PFSK-1 (cell line): ENCODE measurements at regions not wholly inside any gene's neighbourhood (a gene's known extent, or its start where the extent isn't known, plus 50 kb on each side); places are given as distances from the start of the nearest gene placed in this dataset.

ENCODE experiments used
- FOXP2 ChIP-seq: optimal IDR thresholded peaks from 2 replicates; pipeline ENCODE3; 2011; ENCODE audit warnings: borderline replicate concordance, control low read depth, inconsistent platforms; ENCODE audit not compliant: insufficient read depth; ENCODE audit errors: extremely low read length, extremely low read depth
- POLR2AphosphoS5 ChIP-seq: IDR thresholded peaks from 2 replicates; pipeline ENCODE4 v1.6.1; 2012; ENCODE audit warnings: low read depth, mild to moderate bottlenecking, control low read depth, low read length, moderate library complexity
- REST ChIP-seq, 2 experiments: IDR thresholded peaks; 2 replicates each; pipeline versions ENCODE4 v1.6.1 to v1.8.0; 2011 to 2012; ENCODE audit warnings: low read depth in 2 of 2, low read length in 2 of 2, control low read depth in 1 of 2, inconsistent platforms in 1 of 2, mild to moderate bottlenecking in 1 of 2, moderate library complexity in 1 of 2; ENCODE audit not compliant: insufficient read depth in 1 of 2
- SIN3A ChIP-seq: IDR thresholded peaks from 2 replicates; pipeline ENCODE4 v1.6.1; 2012; ENCODE audit warnings: mild to moderate bottlenecking, low read length, moderate library complexity, borderline replicate concordance; ENCODE audit not compliant: insufficient read depth
- TAF1 ChIP-seq: IDR thresholded peaks from 2 replicates; pipeline ENCODE4 v1.6.1; 2012; ENCODE audit warnings: low read length, control low read depth, borderline replicate concordance; ENCODE audit not compliant: insufficient read depth

GRCh38 chr1:4331767-4332163, 322.6 kb upstream of the AJAP1 start:
- TF ChIP-seq FOXP2 = no peak
- no peak for TF ChIP-seq TAF1
- no peak for TF ChIP-seq REST (IDR thresholded peaks at IDR 0.05; ENCODE audit: insufficient read depth in 1 of 2, low read depth in 2 of 2, low read length in 2 of 2)
- no peak for TF ChIP-seq POLR2AphosphoS5
- TF ChIP-seq SIN3A = no peak

- TF ChIP-seq TAF1 (no peak), SIN3A (no peak), POLR2AphosphoS5 (no peak), FOXP2 (no peak), REST (IDR thresholded peaks at IDR 0.05; ENCODE audit: insufficient read depth in 1 of 2, low read depth in 2 of 2, low read length in 2 of 2) (no peak)
Measured at GRCh38 chr1:4336507-4336906, 317.9 kb upstream of the AJAP1 start.

- TF ChIP-seq TAF1 (no peak), FOXP2 (no peak)
Measured at GRCh38 chr1:4341421-4341820, 313.0 kb upstream of the AJAP1 start.

GRCh38 chr1:4344065-4344732, 310.2 kb upstream of the AJAP1 start:
- TF ChIP-seq REST (IDR thresholded peaks at IDR 0.05; ENCODE audit: insufficient read depth in 1 of 2, low read depth in 2 of 2, low read length in 2 of 2) (no peak), SIN3A (no peak), FOXP2 (no peak), TAF1 (no peak), POLR2AphosphoS5 (no peak)

- TF ChIP-seq POLR2AphosphoS5 = no peak
- no peak for TF ChIP-seq TAF1
- no peak for TF ChIP-seq REST (IDR thresholded peaks at IDR 0.05; ENCODE audit: insufficient read depth in 1 of 2, low read depth in 2 of 2, low read length in 2 of 2)
- no peak for TF ChIP-seq FOXP2
- TF ChIP-seq SIN3A = no peak
Measured at GRCh38 chr1:4345094-4345493, 309.3 kb upstream of the AJAP1 start.

- TF ChIP-seq REST (IDR thresholded peaks at IDR 0.05; ENCODE audit: insufficient read depth in 1 of 2, low read depth in 2 of 2, low read length in 2 of 2) = no peak
- TF ChIP-seq SIN3A = no peak
- TF ChIP-seq POLR2AphosphoS5 = no peak
- no peak for TF ChIP-seq TAF1
- no peak for TF ChIP-seq FOXP2
Measured at GRCh38 chr1:4346131-4346530, 308.3 kb upstream of the AJAP1 start.
